GM12878 (cell line): ENCODE measurements at regions not wholly inside any gene's neighbourhood (a gene's known extent, or its start where the extent isn't known, plus 50 kb on each side); places are given as distances from the start of the nearest gene placed in this dataset.

Experiments
- ATAC-seq: fragments of 200-7000 bp; cut with Tn5 transposase; 3 replicates; pipeline ENCODE4 v1.9.1; 2020; ENCODE audit warnings: mild to moderate bottlenecking, moderate library complexity
- BruUV-seq: library from RNA; stranded (reverse); fragments of 400-500 nt; replicated peaks from 2 replicates; lab custom pipeline; 2021; lab: Mats Ljungman, UMichigan
- CTCF ChIA-PET: fragments of 300-600 bp; sonication (Branson Sonifier 250); formaldehyde crosslinking; extraction: SDS; loops from one replicate; lab custom pipeline; 2021; ENCODE audit warnings: inconsistent platforms; lab: Yijun Ruan, JAX
- POLR2A ChIA-PET: fragments of 350-600 bp; formaldehyde crosslinking; extraction: SDS; loops from one replicate; lab custom pipeline; 2021; ENCODE audit warnings: inconsistent platforms; lab: Charles Lee
- RAD21 ChIA-PET: fragments of 300-600 bp; sonication (Branson Sonifier 250); formaldehyde crosslinking; loops from one replicate; lab custom pipeline; 2023; ENCODE audit warnings: antibody characterized with exemption; ENCODE audit not compliant: unreplicated experiment; lab: Charles Lee
- SMC1A ChIA-PET: fragments of 300-600 bp; sonication (Branson Sonifier 250); formaldehyde crosslinking; loops from one replicate; lab custom pipeline; 2023; ENCODE audit not compliant: unreplicated experiment, uncharacterized antibody; lab: Charles Lee
- DNase-seq: peaks from one replicate; pipeline ENCODE4 v3.0.0-alpha.2; 2011; ENCODE audit warnings: low read depth, low spot score
- FAIRE-seq: peaks from 3 replicates; lab custom pipeline; 2011; peaks lifted over from hg19 to GRCh38; lab: Jason Lieb, UNC
- H2AFZ ChIP-seq: 2 replicates; pipeline ENCODE4 v1.6.0; 2011; ENCODE audit warnings: low read depth, low read length, control low read depth; ENCODE audit not compliant: control insufficient read depth
- H3K27ac ChIP-seq: 2 replicates; pipeline ENCODE4 v1.5.1; 2011; ENCODE audit warnings: control low read depth; ENCODE audit not compliant: control insufficient read depth, insufficient read depth
- H3K27me3 ChIP-seq, 2 experiments: replicated peaks in 1 of 2; 2 replicates each; pipeline versions ENCODE4 v1.6.0 to v1.6.1; 2011; ENCODE audit warnings: low read length in 1 of 2; ENCODE audit not compliant: control insufficient read depth in 2 of 2, insufficient read depth in 2 of 2
- H3K36me3 ChIP-seq, 2 experiments: 2 replicates each; pipeline ENCODE4 v1.5.1; 2011; ENCODE audit warnings: low read length in 1 of 2; ENCODE audit not compliant: control insufficient read depth in 2 of 2, insufficient read depth in 2 of 2
- H3K4me1 ChIP-seq: 2 replicates; pipeline ENCODE4 v1.6.1; 2011; ENCODE audit warnings: mild to moderate bottlenecking, low read length, moderate library complexity, mixed read lengths; ENCODE audit not compliant: control insufficient read depth, insufficient read depth
- H3K4me2 ChIP-seq: 2 replicates; pipeline ENCODE4 v1.6.0; 2011; ENCODE audit warnings: control low read depth; ENCODE audit not compliant: control insufficient read depth, insufficient read depth
- H3K4me3 ChIP-seq: fragments of 200-600 bp; sonication (generic); 2 replicates; pipeline ENCODE4 v1.5.1; 2016
- H3K79me2 ChIP-seq: 2 replicates; pipeline ENCODE4 v1.6.0; 2011; ENCODE audit warnings: low read length; ENCODE audit not compliant: control insufficient read depth, insufficient read depth
- H3K9ac ChIP-seq: 2 replicates; pipeline ENCODE4 v1.8.0; 2011; ENCODE audit warnings: low read length, control low read depth, mixed read lengths; ENCODE audit not compliant: control insufficient read depth, insufficient read depth
- H3K9me3 ChIP-seq: replicated peaks from 3 replicates; pipeline ENCODE4 v1.5.1; 2011; ENCODE audit warnings: mild to moderate bottlenecking, low read length; ENCODE audit not compliant: control insufficient read depth, insufficient read depth
- H4K20me1 ChIP-seq: 2 replicates; pipeline ENCODE4 v1.6.0; 2011; ENCODE audit not compliant: control insufficient read depth, insufficient read depth
- BRCA1 ChIP-seq: IDR thresholded peaks from 2 replicates; pipeline ENCODE4 v1.6.1; 2011; ENCODE audit warnings: low read depth, low read length, improper control_type of control experiment
- CBX3 ChIP-seq: fragments of 200-600 bp; sonication (generic); IDR thresholded peaks from 2 replicates; pipeline ENCODE4 v1.6.1; 2016; ENCODE audit warnings: low read depth, borderline replicate concordance
- CEBPB ChIP-seq, 2 experiments: fragments of 150-350 bp in 1 of 2; IDR thresholded peaks; 2 replicates each; pipeline ENCODE4 v1.6.1; 2012 to 2014; ENCODE audit warnings: low read depth in 2 of 2, low read length in 2 of 2, borderline replicate concordance in 1 of 2, inconsistent platforms in 1 of 2
- ESRRA ChIP-seq: IDR thresholded peaks from 2 replicates; pipeline ENCODE4 v1.6.1; 2012; ENCODE audit warnings: mild to moderate bottlenecking, low read length, improper control_type of control experiment
- LARP7 ChIP-seq: fragments of 450-650 bp; IDR thresholded peaks from 2 replicates; pipeline ENCODE4 v1.6.1; 2017; ENCODE audit warnings: mild to moderate bottlenecking
- MTA3 ChIP-seq: IDR thresholded peaks from 2 replicates; pipeline ENCODE4 v1.6.1; 2012; ENCODE audit warnings: low read length, inconsistent platforms, borderline replicate concordance
- NR2C1 ChIP-seq: fragments of 450-650 bp; IDR thresholded peaks from 2 replicates; pipeline ENCODE4 v1.6.1; 2017; ENCODE audit warnings: antibody characterized with exemption, mild to moderate bottlenecking, moderate library complexity
- NR2C2 ChIP-seq: IDR thresholded peaks from 2 replicates; pipeline ENCODE4 v1.6.1; 2011; ENCODE audit warnings: borderline replicate concordance, low read depth; ENCODE audit not compliant: control insufficient read depth, insufficient read length
- POLR2A ChIP-seq: IDR thresholded peaks from 2 replicates; pipeline ENCODE4 v1.6.1; 2011; ENCODE audit warnings: low read depth, mild to moderate bottlenecking, low read length
- SIX5 ChIP-seq: IDR thresholded peaks from 2 replicates; pipeline ENCODE4 v1.6.1; 2011; ENCODE audit warnings: mild to moderate bottlenecking, low read depth, low read length, moderate library complexity; ENCODE audit not compliant: severe bottlenecking
- TCF3 ChIP-seq: IDR thresholded peaks from 2 replicates; pipeline ENCODE4 v1.6.1; 2012; ENCODE audit warnings: low read depth, mild to moderate bottlenecking, low read length, borderline replicate concordance; ENCODE audit not compliant: insufficient read depth
- ZNF217 ChIP-seq: fragments of 450-650 bp; IDR thresholded peaks from 2 replicates; pipeline ENCODE4 v1.6.1; 2017; ENCODE audit warnings: antibody characterized with exemption, mild to moderate bottlenecking
- WGBS: methylation state at CpG from one replicate; pipeline ENCODE4 v1.1.6; 2016; ENCODE audit warnings: low lambda C conversion rate; ENCODE audit not compliant: insufficient replicate concordance, insufficient coverage; ENCODE audit errors: missing lambda C conversion rate; 5-methylcytosine and 5-hydroxymethylcytosine counted together
- in situ Hi-C: fragments of 300-500 bp; cut with MboI; formaldehyde crosslinking; loops from 9 replicates; pipeline ENCODE4 v1.14.3; 2018; ENCODE audit warnings: mixed read lengths
- intact Hi-C: fragments of 100-400 bp; cut with micrococcal nuclease; formaldehyde crosslinking; loops from one replicate; pipeline ENCODE4 v1.14.2; 2022; ENCODE audit not compliant: unreplicated experiment
- TF ChIP-seq, protein P1 (sequence below): IDR thresholded peaks from 2 replicates; pipeline ENCODE4 v1.6.1; 2012; ENCODE audit warnings: low read length, inconsistent platforms
- TF ChIP-seq, protein P2 (sequence below): fragments of 450-650 bp; IDR thresholded peaks from 2 replicates; pipeline ENCODE4 v1.6.1; 2016; ENCODE audit warnings: mild to moderate bottlenecking

DNA sequence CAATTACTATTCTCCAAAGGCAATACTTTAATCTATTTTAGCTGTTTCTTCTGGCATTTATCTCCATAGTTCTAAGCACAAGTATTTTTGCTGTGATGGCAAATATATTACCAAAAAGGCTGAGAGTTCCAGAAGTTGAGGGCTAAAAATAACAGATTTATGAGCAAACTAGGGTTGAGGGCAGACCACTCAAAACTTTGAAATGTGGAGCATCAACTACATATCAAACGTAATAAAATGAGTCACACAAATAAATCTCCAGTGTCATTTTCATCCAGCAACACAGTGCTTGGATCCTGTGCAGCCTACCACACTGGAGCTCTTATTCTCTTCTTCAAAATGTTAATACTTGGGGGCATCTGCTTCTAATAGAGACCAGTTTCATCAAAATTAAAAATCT lies 163.9 kb downstream of the HS3ST1 start:
- in situ Hi-C loops = no loop called here
- Histone ChIP-seq H2AFZ (no peak overlapping the region), H3K9me3 (no peaks in the 10 kb centered on the region), H4K20me1 (no peaks in the 10 kb centered on the region), H3K4me1 (no peaks in the 10 kb centered on the region), H3K79me2 (no peaks in the 10 kb centered on the region), H3K4me3 (no peak overlapping the region)
- BruUV-seq = no TSS peak
- 0% methylated on average over 1 of the region's 1 CpG for WGBS
- CTCF ChIA-PET = no interaction called here
- SMC1A ChIA-PET = interaction anchor here (1.3 kb wide), 1 partner anchor 9 kb away, joined by 3 read pairs; no protein-coding TSS in a partner anchor
- TF ChIP-seq TCF3 (no peak), CBX3 (no peak)
- TF ChIP-seq, all 136 proteins: peak for 0
- intact Hi-C loops = no loop called here
- H3K4me2 ChIP-seq = no peak overlapping the region
- DNase-seq (no peak), FAIRE-seq (no peak), ATAC-seq (no peak)
- RAD21 ChIA-PET = no interaction called here
- POLR2A ChIA-PET = no interaction called here
- no peaks in the 10 kb centered on the region for H3K27me3 ChIP-seq
- H3K9ac ChIP-seq = no peak overlapping the region
- no peak overlapping the region for H3K27ac ChIP-seq
- no peaks in the 10 kb centered on the region for H3K36me3 ChIP-seq

DNA sequence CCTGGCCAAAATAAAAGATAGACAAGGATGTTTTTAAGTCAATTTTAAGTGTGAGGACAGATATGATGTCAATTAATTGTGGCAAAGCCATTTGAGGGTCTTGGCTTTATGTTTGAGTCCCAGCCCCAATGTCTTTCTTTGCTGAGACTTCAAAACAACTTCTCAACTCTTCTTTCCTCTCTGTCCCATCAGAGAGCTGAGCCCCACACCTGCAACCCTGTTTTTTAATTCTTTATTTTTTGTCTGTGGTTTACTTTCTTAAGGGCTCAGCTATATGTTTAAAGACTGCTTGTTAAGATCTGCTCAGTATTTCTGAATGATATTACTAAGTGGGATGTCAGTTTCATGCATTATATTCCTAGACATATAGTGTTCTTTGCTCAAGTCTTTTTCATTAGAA lies 164.3 kb downstream of the HS3ST1 start:
- H3K79me2 ChIP-seq = no peaks in the 10 kb centered on the region
- no TSS peak for BruUV-seq
- ATAC-seq (no peak), FAIRE-seq (no peak), DNase-seq (no peak)
- ChIA-PET SMC1A (interaction anchor here (1.3 kb wide), 1 partner anchor 10 kb away, joined by 3 read pairs; no protein-coding TSS in a partner anchor), RAD21 (no interaction called here), CTCF (no interaction called here), POLR2A (no interaction called here)
- no peak overlapping the region for H2AFZ ChIP-seq
- intact Hi-C loops (no loop called here), in situ Hi-C loops (no loop called here)
- H3K36me3 ChIP-seq = no peaks in the 10 kb centered on the region
- H3K27ac ChIP-seq = no peak overlapping the region
- H3K4me3 ChIP-seq = no peak overlapping the region
- H3K27me3 ChIP-seq = no peaks in the 10 kb centered on the region
- no peaks in the 10 kb centered on the region for H4K20me1 ChIP-seq
- no peak overlapping the region for H3K4me2 ChIP-seq
- no peaks in the 10 kb centered on the region for H3K4me1 ChIP-seq
- no peaks in the 10 kb centered on the region for H3K9me3 ChIP-seq
- H3K9ac ChIP-seq = no peak overlapping the region
- no peak for TF ChIP-seq MTA3
- TF ChIP-seq NR2C2 = no peak
- no peak for TF ChIP-seq LARP7
- no peak for TF ChIP-seq SIX5
- TF ChIP-seq ESRRA = no peak
- TF ChIP-seq NR2C1 = no peak
- TF ChIP-seq BRCA1 = no peak
- TF ChIP-seq CEBPB (IDR thresholded peaks at IDR 0.05; ENCODE audit: borderline replicate concordance in 1 of 2, low read depth in 2 of 2, low read length in 2 of 2) = no peak
- TF ChIP-seq, protein P1, sequence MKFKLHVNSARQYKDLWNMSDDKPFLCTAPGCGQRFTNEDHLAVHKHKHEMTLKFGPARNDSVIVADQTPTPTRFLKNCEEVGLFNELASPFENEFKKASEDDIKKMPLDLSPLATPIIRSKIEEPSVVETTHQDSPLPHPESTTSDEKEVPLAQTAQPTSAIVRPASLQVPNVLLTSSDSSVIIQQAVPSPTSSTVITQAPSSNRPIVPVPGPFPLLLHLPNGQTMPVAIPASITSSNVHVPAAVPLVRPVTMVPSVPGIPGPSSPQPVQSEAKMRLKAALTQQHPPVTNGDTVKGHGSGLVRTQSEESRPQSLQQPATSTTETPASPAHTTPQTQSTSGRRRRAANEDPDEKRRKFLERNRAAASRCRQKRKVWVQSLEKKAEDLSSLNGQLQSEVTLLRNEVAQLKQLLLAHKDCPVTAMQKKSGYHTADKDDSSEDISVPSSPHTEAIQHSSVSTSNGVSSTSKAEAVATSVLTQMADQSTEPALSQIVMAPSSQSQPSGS = no peak
- TF ChIP-seq, protein P2, sequence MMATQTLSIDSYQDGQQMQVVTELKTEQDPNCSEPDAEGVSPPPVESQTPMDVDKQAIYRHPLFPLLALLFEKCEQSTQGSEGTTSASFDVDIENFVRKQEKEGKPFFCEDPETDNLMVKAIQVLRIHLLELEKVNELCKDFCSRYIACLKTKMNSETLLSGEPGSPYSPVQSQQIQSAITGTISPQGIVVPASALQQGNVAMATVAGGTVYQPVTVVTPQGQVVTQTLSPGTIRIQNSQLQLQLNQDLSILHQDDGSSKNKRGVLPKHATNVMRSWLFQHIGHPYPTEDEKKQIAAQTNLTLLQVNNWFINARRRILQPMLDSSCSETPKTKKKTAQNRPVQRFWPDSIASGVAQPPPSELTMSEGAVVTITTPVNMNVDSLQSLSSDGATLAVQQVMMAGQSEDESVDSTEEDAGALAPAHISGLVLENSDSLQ = no peak
- TF ChIP-seq ZNF217 = no peak
- TF ChIP-seq POLR2A = no peak
